HG02642 (cell line): ENCODE measurements at regions not wholly inside any gene's neighbourhood (a gene's known extent, or its start where the extent isn't known, plus 50 kb on each side); places are given as distances from the start of the nearest gene placed in this dataset.

ENCODE experiments used
- ATAC-seq: cut with Tn5 transposase; IDR thresholded peaks from one replicate; pipeline ENCODE4 v1.9.1; 2021; ENCODE audit warnings: mild to moderate bottlenecking; ENCODE audit not compliant: unreplicated experiment, poor library complexity

GRCh38 chr14:22096514-22096895, 422.9 kb upstream of the OR4E1 start:
- no peak for ATAC-seq

- no peak for ATAC-seq
These were observed 422.4 kb upstream of the OR4E1 start for GRCh38 chr14:22095860-22096513.

- no peak for ATAC-seq
These were observed 416.3 kb upstream of the OR4E1 start for GRCh38 chr14:22089940-22090339.

GRCh38 chr14:22088614-22089342, 415.2 kb upstream of the OR4E1 start:
- ATAC-seq: no peak

- no peak for ATAC-seq
These were observed 412.5 kb upstream of the OR4E1 start for GRCh38 chr14:22086131-22086530.

GRCh38 chr14:22084393-22085281, 411.0 kb upstream of the OR4E1 start:
- ATAC-seq: peak; percentile 45

GRCh38 chr14:22081337-22081736, 407.7 kb upstream of the OR4E1 start:
- no peak for ATAC-seq

- ATAC-seq: no peak
These were observed 406.1 kb upstream of the OR4E1 start for GRCh38 chr14:22079766-22080165.

- no peak for ATAC-seq
These were observed 400.2 kb upstream of the OR4E1 start for GRCh38 chr14:22073801-22074200.

GRCh38 chr14:22071006-22071405, 397.4 kb upstream of the OR4E1 start:
- peak; percentile 93 for ATAC-seq

- peak; percentile 59 for ATAC-seq
These were observed 396.7 kb upstream of the OR4E1 start for GRCh38 chr14:22070119-22070982.

GRCh38 chr14:22065347-22065746, 391.7 kb upstream of the OR4E1 start:
- no peak for ATAC-seq

GRCh38 chr14:22059201-22059600, 385.6 kb upstream of the OR4E1 start:
- ATAC-seq: no peak

- ATAC-seq: no peak
These were observed 379.2 kb upstream of the OR4E1 start for GRCh38 chr14:22052795-22053194.

- ATAC-seq: peak; percentile 75
These were observed 373.5 kb upstream of the OR4E1 start for GRCh38 chr14:22047115-22047514.

GRCh38 chr14:22046063-22046462, 372.4 kb upstream of the OR4E1 start:
- no peak for ATAC-seq

- ATAC-seq: no peak
These were observed 370.6 kb upstream of the OR4E1 start for GRCh38 chr14:22044193-22044592.

- no peak for ATAC-seq
These were observed 367.1 kb upstream of the OR4E1 start for GRCh38 chr14:22040781-22041125.

GRCh38 chr14:22039938-22040780, 366.5 kb upstream of the OR4E1 start:
- no peak for ATAC-seq
